ENCODE measurements at regions not wholly inside any gene's neighbourhood (a gene's known extent, or its start where the extent isn't known, plus 50 kb on each side); places are given as distances from the start of the nearest gene placed in this dataset.

- no peak for DNase-seq (ENCODE audit: low read depth)
- TF ChIP-seq POLR2A (IDR thresholded peaks at IDR 0.05; ENCODE audit: extremely low read depth, insufficient read length) (no peak), MAX (IDR thresholded peaks at IDR 0.05; ENCODE audit: low read depth, low read length) (no peak), CTCF (IDR thresholded peaks at IDR 0.05; ENCODE audit: low read depth, low read length) (no peak), MYC (IDR thresholded peaks at IDR 0.05; ENCODE audit: low read depth, low read length) (no peak)
- H3K4me3 ChIP-seq (ENCODE audit: low read depth, low read length): no peak overlapping the region
These were observed 142.5 kb downstream of the C1orf94 start for GRCh38 chr1:34319218-34319617.

- H3K4me3 ChIP-seq (ENCODE audit: low read depth, low read length): no peak overlapping the region
- no peak for TF ChIP-seq MYC (IDR thresholded peaks at IDR 0.05; ENCODE audit: low read depth, low read length)
- TF ChIP-seq POLR2A (IDR thresholded peaks at IDR 0.05; ENCODE audit: extremely low read depth, insufficient read length): no peak
- TF ChIP-seq MAX (IDR thresholded peaks at IDR 0.05; ENCODE audit: low read depth, low read length): no peak
- no peak for TF ChIP-seq CTCF (IDR thresholded peaks at IDR 0.05; ENCODE audit: low read depth, low read length)
- no peak for DNase-seq (ENCODE audit: low read depth)
These were observed 143.5 kb downstream of the C1orf94 start for GRCh38 chr1:34320053-34320669.

- H3K4me3 ChIP-seq (ENCODE audit: low read depth, low read length): no peak overlapping the region
- DNase-seq (ENCODE audit: low read depth): no peak
- TF ChIP-seq MAX (IDR thresholded peaks at IDR 0.05; ENCODE audit: low read depth, low read length) (no peak), MYC (IDR thresholded peaks at IDR 0.05; ENCODE audit: low read depth, low read length) (no peak), POLR2A (IDR thresholded peaks at IDR 0.05; ENCODE audit: extremely low read depth, insufficient read length) (no peak), CTCF (IDR thresholded peaks at IDR 0.05; ENCODE audit: low read depth, low read length) (no peak)
These were observed 146.3 kb downstream of the C1orf94 start for GRCh38 chr1:34322969-34323368.

- TF ChIP-seq MYC (IDR thresholded peaks at IDR 0.05; ENCODE audit: low read depth, low read length) (no peak), POLR2A (IDR thresholded peaks at IDR 0.05; ENCODE audit: extremely low read depth, insufficient read length) (no peak), MAX (IDR thresholded peaks at IDR 0.05; ENCODE audit: low read depth, low read length) (no peak), CTCF (IDR thresholded peaks at IDR 0.05; ENCODE audit: low read depth, low read length) (no peak)
- H3K4me3 ChIP-seq (ENCODE audit: low read depth, low read length): no peak overlapping the region
- no peak for DNase-seq (ENCODE audit: low read depth)
These were observed 148.3 kb downstream of the C1orf94 start for GRCh38 chr1:34324879-34325440.

- no peak for DNase-seq (ENCODE audit: low read depth)
- TF ChIP-seq POLR2A (IDR thresholded peaks at IDR 0.05; ENCODE audit: extremely low read depth, insufficient read length) (no peak), MYC (IDR thresholded peaks at IDR 0.05; ENCODE audit: low read depth, low read length) (no peak), MAX (IDR thresholded peaks at IDR 0.05; ENCODE audit: low read depth, low read length) (no peak), CTCF (IDR thresholded peaks at IDR 0.05; ENCODE audit: low read depth, low read length) (no peak)
- no peak overlapping the region for H3K4me3 ChIP-seq (ENCODE audit: low read depth, low read length)
These were observed 151.6 kb downstream of the C1orf94 start for GRCh38 chr1:34328281-34328799.

Data from NB4 (cell line).